ENCODE measurements at regions not wholly inside any gene's neighbourhood (a gene's known extent, or its start where the extent isn't known, plus 50 kb on each side); places are given as distances from the start of the nearest gene placed in this dataset.

GRCh38 chr7:145691377-145691914, 425.2 kb upstream of the CNTNAP2 start:
- Mint-ChIP-seq H3K36me3 (ENCODE audit: low read depth, unreplicated experiment) (peaks cover 5% of the 10 kb centered on the region), H3K27ac (ENCODE audit: unreplicated experiment) (no peak overlapping the region), H3K4me3 (ENCODE audit: unreplicated experiment) (no peak overlapping the region), H3K27me3 (ENCODE audit: unreplicated experiment) (no peaks in the 10 kb centered on the region), H3K4me1 (ENCODE audit: unreplicated experiment) (no peaks in the 10 kb centered on the region), H3K9me3 (ENCODE audit: unreplicated experiment) (peaks cover 21% of the 10 kb centered on the region)
- no peak for DNase-seq (ENCODE audit: low spot score)
- no peak for TF ChIP-seq CTCF (IDR thresholded peaks at IDR 0.05; ENCODE audit: unreplicated experiment)

GRCh38 chr7:145681646-145682045, 435.0 kb upstream of the CNTNAP2 start:
- Mint-ChIP-seq H3K36me3 (ENCODE audit: low read depth, unreplicated experiment) (no peaks in the 10 kb centered on the region), H3K9me3 (ENCODE audit: unreplicated experiment) (peaks cover 10% of the 10 kb centered on the region), H3K4me1 (ENCODE audit: unreplicated experiment) (no peaks in the 10 kb centered on the region), H3K4me3 (ENCODE audit: unreplicated experiment) (no peak overlapping the region), H3K27me3 (ENCODE audit: unreplicated experiment) (no peaks in the 10 kb centered on the region), H3K27ac (ENCODE audit: unreplicated experiment) (no peak overlapping the region)
- DNase-seq (ENCODE audit: low spot score), result no peak
- no peak for TF ChIP-seq CTCF (IDR thresholded peaks at IDR 0.05; ENCODE audit: unreplicated experiment)

- Mint-ChIP-seq H3K4me3 (ENCODE audit: unreplicated experiment) (no peak overlapping the region), H3K27ac (ENCODE audit: unreplicated experiment) (no peak overlapping the region), H3K36me3 (ENCODE audit: low read depth, unreplicated experiment) (no peaks in the 10 kb centered on the region), H3K27me3 (ENCODE audit: unreplicated experiment) (no peaks in the 10 kb centered on the region), H3K9me3 (ENCODE audit: unreplicated experiment) (peaks cover 5% of the 10 kb centered on the region), H3K4me1 (ENCODE audit: unreplicated experiment) (no peaks in the 10 kb centered on the region)
- TF ChIP-seq CTCF (IDR thresholded peaks at IDR 0.05; ENCODE audit: unreplicated experiment), result no peak
- DNase-seq (ENCODE audit: low spot score), result no peak
Observed at GRCh38 chr7:145681159-145681558, 435.4 kb upstream of the CNTNAP2 start.

GRCh38 chr7:145665499-145666258, 450.9 kb upstream of the CNTNAP2 start:
- Mint-ChIP-seq H3K27me3 (ENCODE audit: unreplicated experiment) (peaks cover 2% of the 10 kb centered on the region), H3K36me3 (ENCODE audit: low read depth, unreplicated experiment) (no peaks in the 10 kb centered on the region), H3K4me3 (ENCODE audit: unreplicated experiment) (no peak overlapping the region), H3K9me3 (ENCODE audit: unreplicated experiment) (peaks cover 12% of the 10 kb centered on the region), H3K27ac (ENCODE audit: unreplicated experiment) (no peak overlapping the region), H3K4me1 (ENCODE audit: unreplicated experiment) (no peaks in the 10 kb centered on the region)
- no peak for TF ChIP-seq CTCF (IDR thresholded peaks at IDR 0.05; ENCODE audit: unreplicated experiment)
- no peak for DNase-seq (ENCODE audit: low spot score)

- no peak for TF ChIP-seq CTCF (IDR thresholded peaks at IDR 0.05; ENCODE audit: unreplicated experiment)
- no peaks in the 10 kb centered on the region for H3K36me3 Mint-ChIP-seq (ENCODE audit: low read depth, unreplicated experiment)
- no peak overlapping the region for H3K4me3 Mint-ChIP-seq (ENCODE audit: unreplicated experiment)
- H3K27ac Mint-ChIP-seq (ENCODE audit: unreplicated experiment), result no peak overlapping the region
- no peaks in the 10 kb centered on the region for H3K4me1 Mint-ChIP-seq (ENCODE audit: unreplicated experiment)
- H3K27me3 Mint-ChIP-seq (ENCODE audit: unreplicated experiment), result peaks cover 2% of the 10 kb centered on the region
- H3K9me3 Mint-ChIP-seq (ENCODE audit: unreplicated experiment), result peaks cover 12% of the 10 kb centered on the region
- no peak for DNase-seq (ENCODE audit: low spot score)
Observed at GRCh38 chr7:145655666-145656065, 460.9 kb upstream of the CNTNAP2 start.
